ENCODE measurements at regions not wholly inside any gene's neighbourhood (a gene's known extent, or its start where the extent isn't known, plus 50 kb on each side); places are given as distances from the start of the nearest gene placed in this dataset.

DNA sequence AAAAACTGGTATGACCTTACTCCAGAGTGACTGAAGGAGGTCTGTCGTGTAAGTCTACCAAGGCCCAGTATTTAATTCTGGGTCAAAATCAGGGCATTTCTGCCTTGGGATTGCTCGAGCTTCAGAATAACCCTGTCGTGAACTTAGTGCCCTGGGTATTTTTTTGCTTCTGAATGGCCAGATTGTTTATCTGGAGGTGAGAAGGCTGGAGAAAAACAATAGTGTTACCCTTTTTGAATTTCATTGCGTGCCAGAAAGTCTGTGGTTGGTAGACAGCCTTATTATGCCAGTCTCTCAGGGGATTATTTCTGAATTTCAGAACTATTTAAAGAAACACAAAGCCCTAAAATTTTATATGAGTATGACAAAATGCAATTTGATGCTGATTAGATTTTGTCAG is 323.4 kb downstream of the CSNK1G3 start (continued):
- TF ChIP-seq, protein P1, sequence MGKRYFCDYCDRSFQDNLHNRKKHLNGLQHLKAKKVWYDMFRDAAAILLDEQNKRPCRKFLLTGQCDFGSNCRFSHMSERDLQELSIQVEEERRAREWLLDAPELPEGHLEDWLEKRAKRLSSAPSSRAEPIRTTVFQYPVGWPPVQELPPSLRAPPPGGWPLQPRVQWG (CRISPR knock-in tag; IDR thresholded peaks at IDR 0.05; ENCODE audit: borderline replicate concordance, low read depth) = no peak
- TF ChIP-seq KDM1A (CRISPR knock-in tag; IDR thresholded peaks at IDR 0.05) = no peak
- TF ChIP-seq ZNF10 (CRISPR knock-in tag; IDR thresholded peaks at IDR 0.05; ENCODE audit: borderline replicate concordance, low read depth) = no peak

DNA sequence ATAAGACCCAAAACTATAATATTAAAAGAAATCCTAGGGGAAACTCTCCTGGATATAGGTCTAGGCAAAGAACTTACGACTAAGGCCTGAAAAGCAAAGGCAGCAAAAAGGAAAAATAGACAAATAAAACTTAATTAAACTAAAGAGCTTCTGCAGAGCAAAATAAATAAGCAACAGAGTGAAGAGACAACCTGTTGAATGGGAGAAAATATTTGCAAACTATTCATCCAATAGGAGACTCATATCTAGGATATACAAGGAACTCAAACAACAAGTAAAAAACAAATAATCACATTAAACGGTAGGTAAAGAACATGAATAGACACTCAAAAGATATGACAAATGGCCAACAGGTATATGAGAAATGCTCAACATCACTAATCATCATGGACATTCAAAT is 318.6 kb downstream of the CSNK1G3 start:
- no peak for ATAC-seq
- no peak for DNase-seq (ENCODE audit: low spot score)
- Histone ChIP-seq H3K79me2 (ENCODE audit: insufficient read depth, low read length) (no peaks in the 10 kb centered on the region), H3K4me3 (replicated peaks in 1 of 3; ENCODE audit: insufficient read depth in 1 of 3, low read depth in 2 of 3, low read length in 3 of 3) (no peak overlapping the region), H4K20me1 (ENCODE audit: insufficient read depth, low read length) (no peaks in the 10 kb centered on the region), H3K36me3 (replicated peaks in 1 of 2; ENCODE audit: control insufficient read depth in 1 of 2, insufficient read depth in 2 of 2, low read length in 2 of 2) (no peaks in the 10 kb centered on the region), H3K9ac (ENCODE audit: insufficient read depth, low read depth, low read length) (no peak overlapping the region), H3K27ac (ENCODE audit: extremely low read length, insufficient read depth, low read length) (no peak overlapping the region), H2AFZ (ENCODE audit: low read length) (no peak overlapping the region), H3K27me3 (ENCODE audit: control insufficient read depth in 1 of 2, insufficient read depth in 2 of 2, low read length in 2 of 2) (no peaks in the 10 kb centered on the region), H3K9me3 (ENCODE audit: low read length) (peaks cover 42% of the 10 kb centered on the region), H3K4me2 (ENCODE audit: low read depth, low read length) (no peak overlapping the region), H3K4me1 (ENCODE audit: insufficient read depth, low read length) (no peaks in the 10 kb centered on the region)
- FAIRE-seq = no peak
- ChIA-PET POLR2A (no interaction called here), CTCF (ENCODE audit: low intra/inter-chr PET ratio, low total read pairs) (no interaction called here)
- no TSS peak for BruUV-seq (replicated peaks)
- intact Hi-C loops (cut with micrococcal nuclease; ENCODE audit: unreplicated experiment) (no loop called here), in situ Hi-C loops (cut with HindIII; ENCODE audit: extremely low pct_ligation_motif_present, low pct_unique_long_range_greater_than_20kb) (no loop called here)
- 1% methylated on average over 2 of the region's 2 CpGs for whole genome bisulfite sequencing (ENCODE audit: low lambda C conversion rate)
- TF ChIP-seq, protein P2, sequence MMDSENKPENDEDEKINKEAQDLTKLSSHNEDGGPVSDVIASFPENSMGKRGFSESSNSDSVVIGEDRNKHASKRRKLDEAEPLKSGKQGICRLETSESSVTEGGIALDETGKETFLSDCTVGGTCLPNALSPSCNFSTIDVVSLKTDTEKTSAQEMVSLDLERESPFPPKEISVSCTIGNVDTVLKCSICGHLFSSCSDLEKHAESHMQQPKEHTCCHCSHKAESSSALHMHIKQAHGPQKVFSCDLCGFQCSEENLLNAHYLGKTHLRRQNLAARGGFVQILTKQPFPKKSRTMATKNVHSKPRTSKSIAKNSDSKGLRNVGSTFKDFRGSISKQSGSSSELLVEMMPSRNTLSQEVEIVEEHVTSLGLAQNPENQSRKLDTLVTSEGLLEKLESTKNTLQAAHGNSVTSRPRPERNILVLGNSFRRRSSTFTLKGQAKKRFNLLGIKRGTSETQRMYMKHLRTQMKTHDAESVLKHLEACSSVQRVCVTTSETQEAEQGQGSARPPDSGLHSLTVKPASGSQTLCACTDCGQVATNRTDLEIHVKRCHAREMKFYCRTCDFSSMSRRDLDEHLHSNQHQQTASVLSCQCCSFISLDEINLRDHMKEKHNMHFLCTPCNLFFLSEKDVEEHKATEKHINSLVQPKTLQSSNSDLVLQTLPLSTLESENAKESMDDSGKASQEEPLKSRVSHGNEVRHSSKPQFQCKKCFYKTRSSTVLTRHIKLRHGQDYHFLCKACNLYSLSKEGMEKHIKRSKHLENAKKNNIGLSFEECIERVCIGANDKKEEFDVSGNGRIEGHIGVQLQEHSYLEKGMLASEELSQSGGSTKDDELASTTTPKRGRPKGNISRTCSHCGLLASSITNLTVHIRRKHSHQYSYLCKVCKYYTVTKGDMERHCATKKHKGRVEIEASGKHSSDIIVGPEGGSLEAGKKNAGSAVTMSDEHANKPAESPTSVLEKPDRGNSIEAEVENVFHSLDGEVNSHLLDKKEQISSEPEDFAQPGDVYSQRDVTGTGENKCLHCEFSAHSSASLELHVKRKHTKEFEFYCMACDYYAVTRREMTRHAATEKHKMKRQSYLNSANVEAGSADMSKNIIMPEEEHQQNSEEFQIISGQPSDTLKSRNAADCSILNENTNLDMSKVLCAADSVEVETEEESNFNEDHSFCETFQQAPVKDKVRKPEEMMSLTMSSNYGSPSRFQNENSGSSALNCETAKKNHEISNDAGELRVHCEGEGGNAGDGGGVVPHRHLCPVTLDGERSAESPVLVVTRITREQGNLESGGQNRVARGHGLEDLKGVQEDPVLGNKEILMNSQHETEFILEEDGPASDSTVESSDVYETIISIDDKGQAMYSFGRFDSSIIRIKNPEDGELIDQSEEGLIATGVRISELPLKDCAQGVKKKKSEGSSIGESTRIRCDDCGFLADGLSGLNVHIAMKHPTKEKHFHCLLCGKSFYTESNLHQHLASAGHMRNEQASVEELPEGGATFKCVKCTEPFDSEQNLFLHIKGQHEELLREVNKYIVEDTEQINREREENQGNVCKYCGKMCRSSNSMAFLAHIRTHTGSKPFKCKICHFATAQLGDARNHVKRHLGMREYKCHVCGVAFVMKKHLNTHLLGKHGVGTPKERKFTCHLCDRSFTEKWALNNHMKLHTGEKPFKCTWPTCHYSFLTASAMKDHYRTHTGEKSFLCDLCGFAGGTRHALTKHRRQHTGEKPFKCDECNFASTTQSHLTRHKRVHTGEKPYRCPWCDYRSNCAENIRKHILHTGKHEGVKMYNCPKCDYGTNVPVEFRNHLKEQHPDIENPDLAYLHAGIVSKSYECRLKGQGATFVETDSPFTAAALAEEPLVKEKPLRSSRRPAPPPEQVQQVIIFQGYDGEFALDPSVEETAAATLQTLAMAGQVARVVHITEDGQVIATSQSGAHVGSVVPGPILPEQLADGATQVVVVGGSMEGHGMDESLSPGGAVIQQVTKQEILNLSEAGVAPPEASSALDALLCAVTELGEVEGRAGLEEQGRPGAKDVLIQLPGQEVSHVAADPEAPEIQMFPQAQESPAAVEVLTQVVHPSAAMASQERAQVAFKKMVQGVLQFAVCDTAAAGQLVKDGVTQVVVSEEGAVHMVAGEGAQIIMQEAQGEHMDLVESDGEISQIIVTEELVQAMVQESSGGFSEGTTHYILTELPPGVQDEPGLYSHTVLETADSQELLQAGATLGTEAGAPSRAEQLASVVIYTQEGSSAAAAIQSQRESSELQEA (CRISPR knock-in tag; IDR thresholded peaks at IDR 0.05; ENCODE audit: not compliant biosample characterization) = no peak
- TF ChIP-seq REPIN1 (CRISPR knock-in tag; IDR thresholded peaks at IDR 0.05; ENCODE audit: borderline replicate concordance, low read depth) (no peak), PLRG1 (conservative IDR thresholded peaks at IDR 0.05) (no peak), PPARG (CRISPR knock-in tag; conservative IDR thresholded peaks at IDR 0.05) (no peak), JARID2 (CRISPR knock-in tag; IDR thresholded peaks at IDR 0.05; ENCODE audit: insufficient replicate concordance) (no peak), ZNF256 (CRISPR knock-in tag; conservative IDR thresholded peaks at IDR 0.05) (no peak), ZNF468 (CRISPR knock-in tag; IDR thresholded peaks at IDR 0.05) (no peak), STAT5B (CRISPR knock-in tag; IDR thresholded peaks at IDR 0.05) (no peak)
- TF ChIP-seq, protein P3, sequence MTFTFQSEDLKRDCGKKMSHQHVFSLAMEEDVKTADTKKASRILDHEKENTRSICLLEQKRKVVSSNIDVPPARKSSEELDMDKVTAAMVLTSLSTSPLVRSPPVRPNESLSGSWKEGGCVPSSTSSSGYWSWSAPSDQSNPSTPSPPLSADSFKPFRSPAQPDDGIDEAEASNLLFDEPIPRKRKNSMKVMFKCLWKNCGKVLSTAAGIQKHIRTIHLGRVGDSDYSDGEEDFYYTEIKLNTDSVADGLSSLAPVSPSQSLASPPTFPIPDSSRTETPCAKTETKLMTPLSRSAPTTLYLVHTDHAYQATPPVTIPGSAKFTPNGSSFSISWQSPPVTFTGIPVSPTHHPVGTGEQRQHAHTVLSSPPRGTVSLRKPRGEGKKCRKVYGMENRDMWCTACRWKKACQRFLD (CRISPR knock-in tag; IDR thresholded peaks at IDR 0.05; ENCODE audit: borderline replicate concordance) = no peak
